ENCODE measurements at regions not wholly inside any gene's neighbourhood (a gene's known extent, or its start where the extent isn't known, plus 50 kb on each side); places are given as distances from the start of the nearest gene placed in this dataset.
"Not testable (repeated sequence)": the region's sequence is repeated elsewhere in the genome, so short reads cannot be mapped to it uniquely, and the experiment has no call there.

DNA sequence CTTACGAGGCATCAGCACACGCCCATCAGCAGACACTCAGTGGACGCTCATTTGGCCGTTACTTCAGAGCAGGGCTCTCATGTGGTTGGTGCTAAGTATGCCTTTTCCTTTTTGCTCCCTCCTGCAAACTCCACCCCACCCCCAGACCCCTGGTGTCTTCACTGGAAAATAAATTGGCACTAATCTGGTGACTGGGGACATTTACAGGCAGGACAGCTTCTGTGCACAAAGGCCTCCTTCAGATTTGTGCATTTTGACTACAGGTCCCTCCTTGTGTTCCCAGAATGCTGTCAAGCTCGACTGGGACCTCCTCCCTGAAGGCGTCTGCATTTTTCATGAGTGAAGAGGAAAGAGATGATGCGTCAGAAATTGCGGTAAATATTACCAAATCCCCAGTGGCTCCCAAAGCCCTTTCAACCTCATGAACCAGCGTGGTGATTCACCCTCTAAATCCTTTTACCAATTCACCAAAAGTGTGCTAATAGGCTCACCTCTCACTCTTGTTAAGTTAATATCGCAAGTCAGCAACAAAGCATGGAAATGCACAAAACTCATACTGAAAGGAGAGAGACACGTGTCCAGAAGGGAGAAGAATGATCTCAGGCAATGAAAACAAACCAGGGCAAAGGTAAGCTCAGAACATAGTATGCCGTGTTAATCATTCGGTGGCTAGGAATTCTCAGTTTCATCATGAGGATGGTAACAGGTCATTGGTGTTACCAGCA lies 119.0 kb downstream of the NKX6-1 start:
- no peak for DNase-seq (ENCODE audit: low spot score)

- no peak for DNase-seq (ENCODE audit: low spot score)
Observed at GRCh38 chr4:84378983-84379382, 120.1 kb downstream of the NKX6-1 start.

GRCh38 chr4:84378356-84378755 lies 120.7 kb downstream of the NKX6-1 start:
- DNase-seq (ENCODE audit: low spot score) = no peak

GRCh38 chr4:84366907-84367306 lies 132.2 kb downstream of the NKX6-1 start:
- no peak for DNase-seq (ENCODE audit: low spot score)

GRCh38 chr4:84366161-84366560 lies 132.9 kb downstream of the NKX6-1 start:
- DNase-seq (ENCODE audit: low spot score) = peak; percentile 12

GRCh38 chr4:84362896-84363655 lies 136.0 kb downstream of the NKX6-1 start:
- peak; percentile 9 for DNase-seq (ENCODE audit: low spot score)

GRCh38 chr4:84342161-84342560 lies 156.9 kb downstream of the NKX6-1 start:
- DNase-seq (ENCODE audit: low spot score) = no peak

DNA sequence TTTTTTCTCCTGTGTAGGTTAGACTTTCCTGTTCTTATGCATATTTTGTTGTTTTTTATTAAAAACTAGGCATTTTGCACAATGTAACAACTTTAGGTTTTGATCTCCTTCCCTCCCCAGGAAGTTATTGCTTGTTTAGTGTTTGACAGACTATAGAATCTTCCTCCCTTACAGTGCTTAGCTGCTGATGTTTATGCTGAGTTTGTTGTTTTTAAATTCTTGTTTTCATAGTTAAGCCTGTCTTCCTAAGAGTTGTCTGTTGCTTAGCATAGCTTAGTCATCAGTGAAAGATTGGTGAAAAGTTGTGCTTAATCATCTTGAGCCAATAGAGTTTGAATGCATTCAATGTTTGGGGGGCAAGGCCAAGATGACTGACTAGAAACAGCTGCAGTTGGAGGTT lies 157.5 kb downstream of the NKX6-1 start:
- no peak for DNase-seq (ENCODE audit: low spot score)

- no peak for DNase-seq (ENCODE audit: low spot score)
Observed at GRCh38 chr4:84338367-84338766, 160.7 kb downstream of the NKX6-1 start.

- DNase-seq (ENCODE audit: low spot score) = no peak
Observed at GRCh38 chr4:84336964-84337705, 162.0 kb downstream of the NKX6-1 start.

- no peak for DNase-seq (ENCODE audit: low spot score)
Observed at GRCh38 chr4:84327526-84327925, 171.6 kb downstream of the NKX6-1 start.

DNA sequence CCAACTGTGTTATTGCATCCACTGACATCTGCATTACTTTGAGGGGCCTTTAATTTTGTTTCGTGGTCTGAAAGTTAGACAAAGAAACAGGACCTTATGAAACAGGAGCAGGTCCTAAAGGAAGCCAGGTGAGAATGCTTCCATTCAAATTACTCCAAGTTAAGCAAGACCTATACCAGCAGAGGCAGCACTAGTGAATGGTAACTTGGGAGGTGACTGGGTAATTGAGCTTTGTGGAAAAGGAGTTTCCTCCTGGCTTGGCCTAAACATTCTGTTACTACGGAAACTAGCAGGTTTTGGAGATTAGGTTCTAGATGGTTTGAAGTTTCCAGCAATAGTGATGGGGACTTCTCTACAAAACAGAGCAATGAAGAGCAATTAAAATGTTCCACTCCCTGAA lies 173.5 kb downstream of the NKX6-1 start:
- no peak for DNase-seq (ENCODE audit: low spot score)

DNA sequence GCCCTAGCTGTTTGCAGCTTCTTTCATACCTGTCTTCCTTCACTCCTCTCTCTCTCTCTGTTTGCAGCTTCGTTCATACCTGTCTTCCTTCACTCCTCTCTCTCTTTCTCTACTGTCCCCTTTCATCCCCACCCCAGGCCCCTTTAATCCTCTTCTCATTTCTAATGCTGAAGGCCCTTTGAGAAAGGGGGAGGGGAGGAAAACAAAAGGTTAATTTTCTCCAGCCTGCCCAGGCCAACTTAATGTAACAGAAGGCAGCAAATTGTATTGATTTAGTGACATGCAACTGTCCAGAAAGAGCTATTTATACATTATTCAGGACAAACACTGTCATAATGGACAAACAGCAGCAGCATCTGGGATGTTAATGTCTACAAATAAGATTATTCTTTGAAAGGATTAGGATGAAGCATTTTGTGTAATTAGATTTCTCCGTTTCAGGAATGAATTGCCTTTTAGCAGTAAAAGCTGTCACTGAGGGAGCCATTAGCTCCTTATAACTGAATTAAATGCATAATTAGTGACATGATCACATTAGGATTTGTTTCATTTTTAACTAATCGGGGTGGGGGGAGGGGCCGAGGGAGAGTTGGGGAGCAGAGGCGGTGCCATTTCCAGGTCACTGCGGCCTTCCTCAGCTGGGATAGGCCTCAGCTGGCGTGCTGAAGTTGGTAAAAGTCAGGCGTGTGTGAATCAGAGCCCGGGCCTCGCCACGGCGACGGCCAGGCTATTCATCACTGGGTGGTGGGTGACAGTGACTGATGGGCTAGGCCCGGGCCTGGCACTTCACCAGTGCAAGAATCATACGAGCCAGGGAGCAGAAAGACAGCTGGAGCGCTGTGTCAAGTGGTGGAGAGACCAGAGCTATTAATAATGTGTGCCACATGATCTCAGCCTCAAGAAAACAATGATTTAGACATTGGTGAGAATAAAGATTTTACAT lies 174.5 kb downstream of the NKX6-1 start:
- peak; percentile 3 for DNase-seq (ENCODE audit: low spot score)

GRCh38 chr4:84319124-84319523 lies 180.0 kb downstream of the NKX6-1 start:
- peak; percentile 8 for DNase-seq (ENCODE audit: low spot score)

GRCh38 chr4:84317513-84317912 lies 181.6 kb downstream of the NKX6-1 start:
- DNase-seq (ENCODE audit: low spot score) = no peak

- DNase-seq (ENCODE audit: low spot score) = no peak
Observed at GRCh38 chr4:84312426-84313012, 186.6 kb downstream of the NKX6-1 start.

- no peak for DNase-seq (ENCODE audit: low spot score)
Observed at GRCh38 chr4:84309191-84309590, 189.9 kb downstream of the NKX6-1 start.

- DNase-seq (ENCODE audit: low spot score) = not testable (repeated sequence)
Observed at GRCh38 chr4:84298719-84299254, 200.3 kb downstream of the NKX6-1 start.

DNA sequence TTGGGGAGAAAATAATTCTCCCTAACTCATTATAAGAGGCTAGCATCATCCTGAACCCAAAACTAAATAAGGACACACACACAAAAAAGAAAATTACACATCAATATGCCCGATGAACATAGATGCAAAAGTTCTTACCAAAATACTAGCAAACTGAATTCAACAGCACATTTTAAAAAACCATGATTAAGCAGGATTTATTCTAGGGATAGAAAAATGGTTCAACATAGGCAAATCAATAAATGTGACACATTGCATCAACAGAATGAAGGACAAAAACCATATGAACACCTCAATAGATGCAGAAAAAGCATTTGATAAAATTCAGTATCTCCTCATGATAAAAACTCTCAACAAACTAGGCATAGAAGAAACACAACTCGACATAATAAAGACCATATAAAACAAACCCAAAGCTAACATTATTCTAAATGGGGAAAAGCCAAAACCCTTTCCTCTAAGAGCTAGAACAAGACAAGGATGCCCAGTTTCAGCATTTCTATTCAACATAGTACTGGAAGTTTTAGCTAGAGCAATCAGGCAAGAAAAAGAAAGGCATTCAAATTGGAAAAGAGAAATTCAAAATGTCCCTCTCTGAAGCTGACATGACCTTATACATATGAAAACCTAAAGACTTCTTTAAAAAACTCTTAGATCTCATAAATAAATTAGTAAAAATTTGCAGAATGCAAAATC lies 200.9 kb downstream of the NKX6-1 start:
- DNase-seq (ENCODE audit: low spot score) = no peak

GRCh38 chr4:84291969-84292368 lies 207.1 kb downstream of the NKX6-1 start:
- no peak for DNase-seq (ENCODE audit: low spot score)

Data from Ammon's horn (tissue), 1 donor.